ENCODE measurements at regions not wholly inside any gene's neighbourhood (a gene's known extent, or its start where the extent isn't known, plus 50 kb on each side); places are given as distances from the start of the nearest gene placed in this dataset.

DNA sequence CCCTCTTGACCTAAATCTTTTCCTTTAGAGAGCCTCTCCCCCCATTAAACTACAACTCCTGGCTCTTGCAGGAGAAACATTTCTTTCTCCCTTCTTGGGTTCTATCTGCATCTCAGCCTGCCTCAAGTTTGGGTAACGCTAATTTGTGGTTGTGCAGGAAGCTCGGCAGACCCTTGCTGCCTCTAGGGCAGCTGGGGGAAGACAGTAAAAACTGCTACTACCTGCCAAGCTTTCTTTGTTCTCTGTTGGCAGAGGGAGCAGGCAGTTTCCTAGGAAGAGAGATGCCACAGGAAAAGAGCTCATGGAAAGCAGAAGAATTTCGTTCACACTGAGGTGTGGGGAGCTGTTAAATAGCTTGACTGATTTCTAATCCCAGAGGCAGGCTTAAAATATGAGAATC lies 555.6 kb upstream of the IGFBP7 start:
- WGBS, 2 donors = 44 to 50% methylated on average over 3 of the region's 3 CpGs
- TF ChIP-seq EP300 (IDR thresholded peaks at IDR 0.05) (no peak), POLR2A (IDR thresholded peaks at IDR 0.05) (no peak), POLR2AphosphoS5 (IDR thresholded peaks at IDR 0.05) (no peak)
- no peak overlapping the region for H3K4me3 ChIP-seq
- no peak overlapping the region for H3K27ac ChIP-seq
- ATAC-seq (ENCODE audit: low FRiP score in 2 of 2) = no peak
- H3K4me1 ChIP-seq = no peaks in the 10 kb centered on the region
- H3K9me3 ChIP-seq = no peaks in the 10 kb centered on the region
- no peaks in the 10 kb centered on the region for H3K36me3 ChIP-seq
- no peaks in the 10 kb centered on the region for H3K27me3 ChIP-seq
- DNase-seq = no peak

DNA sequence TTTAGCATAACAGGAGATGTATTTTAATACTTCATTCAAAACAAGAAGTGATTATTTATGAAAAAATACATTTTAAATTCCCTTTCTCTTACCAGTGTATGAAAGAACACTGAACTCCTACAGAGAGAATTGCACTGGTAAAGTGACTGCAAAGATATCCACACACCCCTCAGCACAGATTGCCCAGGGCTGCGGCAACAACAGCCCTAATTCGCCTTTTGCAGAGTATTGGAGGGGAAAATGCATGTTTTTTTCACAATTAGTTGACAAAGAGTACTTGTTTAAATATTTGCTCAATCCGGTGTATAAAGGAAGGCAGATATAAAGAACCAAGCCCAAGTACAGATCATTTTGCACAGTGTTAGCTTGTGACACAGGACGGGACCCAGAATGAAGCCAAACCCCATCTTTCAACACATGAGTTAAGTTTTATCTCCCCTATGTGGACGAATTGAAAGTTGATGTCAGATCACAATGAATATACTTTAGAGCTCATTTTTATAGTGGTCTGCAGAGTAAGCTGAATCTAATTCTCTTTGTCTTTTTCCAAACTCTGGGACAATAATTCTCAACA lies 551.4 kb upstream of the IGFBP7 start:
- ATAC-seq (ENCODE audit: low FRiP score in 2 of 2) (no peak), DNase-seq (no peak)
- Histone ChIP-seq H3K36me3 (no peaks in the 10 kb centered on the region), H3K27me3 (no peaks in the 10 kb centered on the region), H3K9me3 (no peaks in the 10 kb centered on the region), H3K27ac (no peak overlapping the region), H3K4me3 (no peak overlapping the region), H3K4me1 (no peaks in the 10 kb centered on the region)
- TF ChIP-seq POLR2A (IDR thresholded peaks at IDR 0.05) = no peak
- TF ChIP-seq POLR2AphosphoS5 (IDR thresholded peaks at IDR 0.05) = no peak
- TF ChIP-seq, protein P1, sequence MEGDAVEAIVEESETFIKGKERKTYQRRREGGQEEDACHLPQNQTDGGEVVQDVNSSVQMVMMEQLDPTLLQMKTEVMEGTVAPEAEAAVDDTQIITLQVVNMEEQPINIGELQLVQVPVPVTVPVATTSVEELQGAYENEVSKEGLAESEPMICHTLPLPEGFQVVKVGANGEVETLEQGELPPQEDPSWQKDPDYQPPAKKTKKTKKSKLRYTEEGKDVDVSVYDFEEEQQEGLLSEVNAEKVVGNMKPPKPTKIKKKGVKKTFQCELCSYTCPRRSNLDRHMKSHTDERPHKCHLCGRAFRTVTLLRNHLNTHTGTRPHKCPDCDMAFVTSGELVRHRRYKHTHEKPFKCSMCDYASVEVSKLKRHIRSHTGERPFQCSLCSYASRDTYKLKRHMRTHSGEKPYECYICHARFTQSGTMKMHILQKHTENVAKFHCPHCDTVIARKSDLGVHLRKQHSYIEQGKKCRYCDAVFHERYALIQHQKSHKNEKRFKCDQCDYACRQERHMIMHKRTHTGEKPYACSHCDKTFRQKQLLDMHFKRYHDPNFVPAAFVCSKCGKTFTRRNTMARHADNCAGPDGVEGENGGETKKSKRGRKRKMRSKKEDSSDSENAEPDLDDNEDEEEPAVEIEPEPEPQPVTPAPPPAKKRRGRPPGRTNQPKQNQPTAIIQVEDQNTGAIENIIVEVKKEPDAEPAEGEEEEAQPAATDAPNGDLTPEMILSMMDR (IDR thresholded peaks at IDR 0.05) = no peak
- TF ChIP-seq EP300 (IDR thresholded peaks at IDR 0.05) = no peak
- WGBS, 2 donors = 54 to 62% methylated on average over 5 of the region's 5 CpGs

DNA sequence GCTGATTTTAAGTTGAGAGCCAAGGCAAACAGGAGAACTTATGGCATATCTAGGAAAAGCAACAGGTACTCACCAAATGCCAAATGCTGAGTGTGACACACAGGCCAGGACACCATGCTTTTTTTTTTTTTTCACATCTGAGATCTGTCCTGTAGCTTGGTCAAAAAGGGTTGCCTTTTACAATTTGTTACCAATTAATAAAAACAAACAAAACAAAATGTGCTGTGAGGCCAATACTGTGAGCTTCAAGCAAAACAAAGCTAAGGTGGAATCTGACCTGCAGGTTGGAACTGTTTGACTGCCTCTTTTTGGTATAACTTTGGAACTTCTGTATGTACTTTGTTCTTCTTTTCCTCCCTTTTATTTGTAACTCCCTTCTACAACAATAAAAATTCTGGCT lies 548.5 kb upstream of the IGFBP7 start:
- no peak overlapping the region for H3K4me3 ChIP-seq
- H3K36me3 ChIP-seq = no peaks in the 10 kb centered on the region
- TF ChIP-seq POLR2AphosphoS5 (IDR thresholded peaks at IDR 0.05) (no peak), EP300 (IDR thresholded peaks at IDR 0.05) (no peak), POLR2A (IDR thresholded peaks at IDR 0.05) (no peak)
- TF ChIP-seq, protein P1 (IDR thresholded peaks at IDR 0.05) = no peak
- no peaks in the 10 kb centered on the region for H3K9me3 ChIP-seq
- H3K27me3 ChIP-seq = no peaks in the 10 kb centered on the region
- H3K27ac ChIP-seq = no peak overlapping the region
- no peaks in the 10 kb centered on the region for H3K4me1 ChIP-seq
- DNase-seq = no peak
- no peak for ATAC-seq (ENCODE audit: low FRiP score in 2 of 2)

DNA sequence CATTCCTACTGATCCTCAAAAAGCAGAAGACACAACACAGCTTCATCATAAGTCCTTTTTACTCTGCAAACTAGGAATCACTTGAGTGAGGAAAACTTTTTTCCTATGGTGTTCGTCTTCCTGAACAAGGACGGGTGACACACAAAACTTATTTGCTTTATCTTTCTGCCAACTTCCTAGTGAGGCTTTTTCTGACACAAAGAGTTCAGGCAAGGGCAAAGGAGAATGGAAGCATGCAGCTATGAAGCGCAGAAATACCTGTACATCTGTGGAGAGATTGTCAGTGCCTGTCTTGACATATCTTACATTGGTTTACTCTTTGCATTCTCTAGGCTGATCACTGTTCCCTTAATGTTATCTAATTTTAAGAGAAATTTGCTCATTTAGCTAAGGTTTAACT lies 548.0 kb upstream of the IGFBP7 start:
- TF ChIP-seq EP300 (IDR thresholded peaks at IDR 0.05) = no peak
- TF ChIP-seq, protein P1 (IDR thresholded peaks at IDR 0.05) = no peak
- no peak for TF ChIP-seq POLR2AphosphoS5 (IDR thresholded peaks at IDR 0.05)
- no peak for TF ChIP-seq POLR2A (IDR thresholded peaks at IDR 0.05)
- 48 to 56% methylated on average over 3 of the region's 3 CpGs for WGBS, 2 donors
- Histone ChIP-seq H3K36me3 (no peaks in the 10 kb centered on the region), H3K27ac (no peak overlapping the region), H3K4me3 (no peak overlapping the region), H3K4me1 (no peaks in the 10 kb centered on the region), H3K9me3 (no peaks in the 10 kb centered on the region), H3K27me3 (no peaks in the 10 kb centered on the region)
- DNase-seq (no peak), ATAC-seq (ENCODE audit: low FRiP score in 2 of 2) (no peak)

DNA sequence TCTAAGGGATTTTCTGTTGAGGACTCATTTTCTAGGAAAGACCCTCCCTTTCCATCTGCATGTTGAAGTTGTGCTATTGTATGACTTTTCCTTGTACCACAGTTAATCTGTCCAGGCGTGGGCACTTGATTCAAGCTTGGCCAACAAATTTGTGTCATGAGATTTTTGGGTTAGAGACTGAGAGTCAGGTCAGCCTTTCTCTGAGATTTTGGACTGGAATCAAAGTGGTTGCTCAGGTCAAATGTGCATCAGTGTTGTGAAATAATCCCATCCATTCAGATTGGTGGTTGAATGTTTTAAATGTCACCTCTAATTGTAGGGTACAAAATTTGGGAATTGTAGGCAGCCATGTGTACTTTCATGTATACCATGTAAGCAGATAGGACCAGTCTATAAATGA lies 545.2 kb upstream of the IGFBP7 start:
- H3K36me3 ChIP-seq = no peaks in the 10 kb centered on the region
- no peaks in the 10 kb centered on the region for H3K4me1 ChIP-seq
- no peak for TF ChIP-seq POLR2A (IDR thresholded peaks at IDR 0.05)
- TF ChIP-seq EP300 (IDR thresholded peaks at IDR 0.05) = no peak
- TF ChIP-seq, protein P1 (IDR thresholded peaks at IDR 0.05) = no peak
- TF ChIP-seq POLR2AphosphoS5 (IDR thresholded peaks at IDR 0.05) = no peak
- no peaks in the 10 kb centered on the region for H3K27me3 ChIP-seq
- 71 to 74% methylated on average over 1 of the region's 1 CpG for WGBS, 2 donors
- no peaks in the 10 kb centered on the region for H3K9me3 ChIP-seq
- ATAC-seq (ENCODE audit: low FRiP score in 2 of 2) (no peak), DNase-seq (no peak)
- no peak overlapping the region for H3K27ac ChIP-seq
- H3K4me3 ChIP-seq = no peak overlapping the region
